Thoracic aorta (tissue), 2 donors: ENCODE measurements at regions not wholly inside any gene's neighbourhood (a gene's known extent, or its start where the extent isn't known, plus 50 kb on each side); places are given as distances from the start of the nearest gene placed in this dataset.

Source experiments
- ATAC-seq: fragments of 150-250 bp; one replicate; pipeline ENCODE4 v1.8.0; 2017; ENCODE audit warnings: low read depth; ENCODE audit not compliant: insufficient number of reproducible peaks, low FRiP score
- DNase-seq: peaks from one replicate; pipeline ENCODE4 v3.0.0-alpha.2; 2020; ENCODE audit warnings: low spot score
- H3K27ac ChIP-seq, 2 donors: fragments of 200-600 bp; sonication (generic); 1 replicate in 1 of 2; 2 replicates in 1 of 2; pipeline ENCODE4 v1.5.1; 2016; ENCODE audit warnings: mild to moderate bottlenecking in 2 of 2, moderate library complexity in 2 of 2
- H3K27me3 ChIP-seq: fragments of 200-600 bp; sonication (generic); replicated peaks from 2 replicates; pipeline ENCODE4 v1.6.0; 2016; ENCODE audit warnings: mild to moderate bottlenecking; ENCODE audit not compliant: insufficient read depth
- H3K36me3 ChIP-seq: fragments of 200-600 bp; sonication (generic); one replicate; pipeline ENCODE4 v1.5.1; 2016
- H3K4me1 ChIP-seq, 2 donors: fragments of 200-600 bp; sonication (generic); 1 replicate in 1 of 2; 2 replicates in 1 of 2; pipeline versions ENCODE4 v1.5.1 to v1.6.0; 2016; ENCODE audit warnings: low read depth in 2 of 2, mild to moderate bottlenecking in 1 of 2; ENCODE audit not compliant: control insufficient read depth in 1 of 2
- H3K4me3 ChIP-seq: fragments of 200-600 bp; sonication (generic); 2 replicates; pipeline ENCODE4 v1.5.1; 2016; ENCODE audit warnings: mild to moderate bottlenecking
- H3K9me3 ChIP-seq: fragments of 200-600 bp; sonication (generic); 2 replicates; pipeline ENCODE4 v1.5.1; 2016
- CTCF ChIP-seq: fragments of 200-600 bp; sonication (generic); IDR thresholded peaks from one replicate; pipeline ENCODE4 v1.5.1; 2019; ENCODE audit warnings: antibody characterized with exemption

DNA sequence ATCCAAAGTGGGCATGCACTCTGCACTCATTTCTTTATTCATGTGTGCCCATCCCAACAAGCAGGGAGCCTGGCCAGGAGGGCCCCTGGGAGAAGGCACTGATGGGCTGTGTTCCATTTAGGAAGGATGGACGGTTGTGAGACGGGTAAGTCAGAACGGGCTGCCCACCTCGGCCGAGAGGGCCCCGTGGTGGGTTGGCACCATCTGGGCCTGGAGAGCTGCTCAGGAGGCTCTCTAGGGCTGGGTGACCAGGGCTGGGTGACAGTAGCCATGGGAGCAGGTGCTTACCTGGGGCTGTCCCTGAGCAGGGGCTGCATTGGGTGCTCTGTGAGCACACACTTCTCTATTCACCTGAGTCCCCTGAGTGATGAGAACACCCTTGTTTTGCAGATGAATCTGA lies 129.3 kb upstream of the B3GAT1 start:
- TF ChIP-seq CTCF, result no peak
- no peak overlapping the region for H3K4me3 ChIP-seq
- no peak for DNase-seq
- no peak for ATAC-seq
- no peaks in the 10 kb centered on the region for H3K36me3 ChIP-seq
- no peaks in the 10 kb centered on the region for H3K9me3 ChIP-seq
- no peaks in the 10 kb centered on the region for H3K4me1 ChIP-seq
- no peaks in the 10 kb centered on the region for H3K27me3 ChIP-seq
- H3K27ac ChIP-seq, result no peak overlapping the region

- Histone ChIP-seq H3K9me3 (no peaks in the 10 kb centered on the region), H3K4me3 (no peak overlapping the region), H3K36me3 (no peaks in the 10 kb centered on the region), H3K27me3 (no peaks in the 10 kb centered on the region), H3K4me1 (no peaks in the 10 kb centered on the region), H3K27ac (no peak overlapping the region)
- TF ChIP-seq CTCF, result no peak
- DNase-seq (no peak), ATAC-seq (no peak)
These were observed 127.2 kb upstream of the B3GAT1 start for GRCh38 chr11:134539285-134539684.

DNA sequence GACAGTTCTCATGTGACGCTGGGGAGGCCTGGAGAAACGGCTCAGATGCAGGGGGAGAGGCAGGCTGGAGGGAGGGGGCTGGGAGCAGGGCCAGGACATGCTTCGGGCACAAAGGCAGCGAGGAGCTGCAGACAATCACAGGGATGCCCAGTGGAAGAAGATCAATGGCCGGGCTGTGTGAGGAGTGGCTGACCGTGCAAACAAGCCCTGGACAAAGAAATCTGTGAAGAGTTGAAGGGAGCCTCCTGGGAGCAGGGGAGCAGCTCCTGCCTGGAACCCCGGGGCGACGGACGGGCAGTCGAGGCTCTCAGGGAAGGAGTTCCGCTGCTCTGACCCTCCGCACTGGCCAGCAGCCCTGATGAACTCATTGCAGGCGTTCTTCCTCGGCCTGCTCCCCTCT lies 126.7 kb upstream of the B3GAT1 start:
- Histone ChIP-seq H3K27me3 (no peaks in the 10 kb centered on the region), H3K9me3 (no peaks in the 10 kb centered on the region), H3K4me3 (no peak overlapping the region), H3K36me3 (no peaks in the 10 kb centered on the region), H3K27ac (no peak overlapping the region), H3K4me1 (no peaks in the 10 kb centered on the region)
- ATAC-seq (no peak), DNase-seq (no peak)
- no peak for TF ChIP-seq CTCF

- no peak overlapping the region for H3K4me3 ChIP-seq
- DNase-seq (no peak), ATAC-seq (no peak)
- H3K36me3 ChIP-seq, result no peaks in the 10 kb centered on the region
- no peak overlapping the region for H3K27ac ChIP-seq
- TF ChIP-seq CTCF, result no peak
- H3K9me3 ChIP-seq, result no peaks in the 10 kb centered on the region
- H3K27me3 ChIP-seq, result no peaks in the 10 kb centered on the region
- no peaks in the 10 kb centered on the region for H3K4me1 ChIP-seq
These were observed 125.9 kb upstream of the B3GAT1 start for GRCh38 chr11:134537941-134538340.

DNA sequence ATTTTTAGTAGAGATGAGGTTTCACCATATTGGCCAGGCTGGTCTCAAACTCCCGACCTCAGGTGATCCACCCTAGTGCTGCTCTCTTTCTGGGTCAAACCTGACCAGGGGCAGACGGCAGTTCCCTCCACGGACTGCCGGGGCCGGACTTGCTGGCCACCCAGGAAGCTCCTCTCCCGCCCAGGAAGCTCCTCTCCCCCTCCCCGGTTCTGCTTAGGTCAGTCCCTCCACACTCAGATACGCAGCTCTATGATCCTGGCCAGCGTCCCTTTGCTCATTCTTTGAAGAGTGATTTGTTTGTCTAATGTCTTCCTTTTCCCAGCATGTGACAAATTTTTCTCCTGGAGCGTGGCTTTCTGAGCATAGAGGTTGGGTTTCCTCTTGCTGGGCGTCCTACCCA lies 125.3 kb upstream of the B3GAT1 start:
- H3K27me3 ChIP-seq, result no peaks in the 10 kb centered on the region
- ATAC-seq (no peak), DNase-seq (no peak)
- no peaks in the 10 kb centered on the region for H3K4me1 ChIP-seq
- H3K4me3 ChIP-seq, result no peak overlapping the region
- TF ChIP-seq CTCF, result no peak
- H3K9me3 ChIP-seq, result no peaks in the 10 kb centered on the region
- H3K36me3 ChIP-seq, result no peaks in the 10 kb centered on the region
- H3K27ac ChIP-seq, result no peak overlapping the region
